NCI-H187 treated with DMSO at 0.1 percent for 48 hours (cell line): ENCODE measurements at regions not wholly inside any gene's neighbourhood (a gene's known extent, or its start where the extent isn't known, plus 50 kb on each side); places are given as distances from the start of the nearest gene placed in this dataset.
A peak's percentile ranks its signal among the peaks of the same experiment; 100 is the strongest.

ENCODE experiments used
- DNase-seq: peaks from one replicate; lab custom pipeline; 2025; lab: John Stamatoyannopoulos, UW

GRCh38 chr15:58235961-58236360, 97.8 kb downstream of the AQP9 start:
- DNase-seq, result no peak

GRCh38 chr15:58240191-58240932, 102.2 kb downstream of the AQP9 start:
- no peak for DNase-seq

- peak; percentile 52 for DNase-seq
These were observed 103.7 kb downstream of the AQP9 start for GRCh38 chr15:58241872-58242271.

- peak; percentile 62 for DNase-seq
These were observed 104.9 kb downstream of the AQP9 start for GRCh38 chr15:58243070-58243469.

- DNase-seq, result no peak
These were observed 106.4 kb downstream of the AQP9 start for GRCh38 chr15:58244536-58244935.

- DNase-seq, result no peak
These were observed 107.9 kb downstream of the AQP9 start for GRCh38 chr15:58246041-58246440.

- no peak for DNase-seq
These were observed 110.0 kb downstream of the AQP9 start for GRCh38 chr15:58247855-58248842.

- DNase-seq, result no peak
These were observed 111.6 kb downstream of the AQP9 start for GRCh38 chr15:58249646-58250312.

- no peak for DNase-seq
These were observed 114.6 kb downstream of the AQP9 start for GRCh38 chr15:58252586-58253323.

- no peak for DNase-seq
These were observed 119.7 kb downstream of the AQP9 start for GRCh38 chr15:58257776-58258325.

GRCh38 chr15:58258501-58259292, 120.5 kb downstream of the AQP9 start:
- no peak for DNase-seq

GRCh38 chr15:58260205-58260724, 122.1 kb downstream of the AQP9 start:
- no peak for DNase-seq

GRCh38 chr15:58260725-58261267, 122.6 kb downstream of the AQP9 start:
- peak; percentile 2 for DNase-seq

GRCh38 chr15:58261368-58261767, 123.2 kb downstream of the AQP9 start:
- no peak for DNase-seq

- DNase-seq, result no peak
These were observed 126.1 kb downstream of the AQP9 start for GRCh38 chr15:58264053-58264971.

GRCh38 chr15:58267051-58267450, 128.9 kb downstream of the AQP9 start:
- no peak for DNase-seq

- DNase-seq, result no peak
These were observed 130.6 kb downstream of the AQP9 start for GRCh38 chr15:58268746-58269267.
